ENCODE measurements at regions not wholly inside any gene's neighbourhood (a gene's known extent, or its start where the extent isn't known, plus 50 kb on each side); places are given as distances from the start of the nearest gene placed in this dataset.

GRCh38 chrX:17294561-17294960, 80.4 kb upstream of the NHS start:
- H3K23me2 ChIP-seq (ENCODE audit: insufficient read length, low read depth, low read length, poor library complexity, severe bottlenecking): no peaks in the 10 kb centered on the region
- Mint-ChIP-seq H3K4me3 (no peak overlapping the region), H3K27me3 (ENCODE audit: low read depth) (no peaks in the 10 kb centered on the region; the same call in 1 of the 2 replicates), H3K9me3 (peaks cover 3 to 7% of the 10 kb centered on the region in 2 experiments; a peak in 4 of 5 replicates), H3K4me1 (peaks cover 15 to 22% of the 10 kb centered on the region in 2 experiments), H3K36me3 (ENCODE audit: insufficient read depth in 1 of 3, low read depth in 3 of 3) (peaks cover 2 to 4% (median 2%) of the 10 kb centered on the region in 3 experiments; a peak in 4 of 7 replicates), H3K27ac (no peak overlapping the region)
- H2BK120ac ChIP-seq (ENCODE audit: low read depth, low read length, poor library complexity, severe bottlenecking): no peak overlapping the region
- H3K9me3 ChIP-seq (ENCODE audit: control insufficient read depth, low read depth, low read length): peaks cover 5% of the 10 kb centered on the region
- H3K4me2 ChIP-seq (ENCODE audit: insufficient read depth, insufficient read length, low read length): no peak overlapping the region
- H3K27me3 ChIP-seq (ENCODE audit: insufficient read depth, low read length): no peaks in the 10 kb centered on the region
- H3K79me1 ChIP-seq (ENCODE audit: insufficient read depth, low read depth, low read length, poor library complexity, severe bottlenecking): no peaks in the 10 kb centered on the region
- H2AK5ac ChIP-seq (ENCODE audit: insufficient read length, low read length): no peak overlapping the region
- no peak overlapping the region for H3K23ac ChIP-seq (ENCODE audit: insufficient read length, low read depth, low read length)
- H4K8ac ChIP-seq (replicated peaks; ENCODE audit: insufficient read length, low read depth, low read length): no peak overlapping the region
- TF ChIP-seq, protein P1, sequence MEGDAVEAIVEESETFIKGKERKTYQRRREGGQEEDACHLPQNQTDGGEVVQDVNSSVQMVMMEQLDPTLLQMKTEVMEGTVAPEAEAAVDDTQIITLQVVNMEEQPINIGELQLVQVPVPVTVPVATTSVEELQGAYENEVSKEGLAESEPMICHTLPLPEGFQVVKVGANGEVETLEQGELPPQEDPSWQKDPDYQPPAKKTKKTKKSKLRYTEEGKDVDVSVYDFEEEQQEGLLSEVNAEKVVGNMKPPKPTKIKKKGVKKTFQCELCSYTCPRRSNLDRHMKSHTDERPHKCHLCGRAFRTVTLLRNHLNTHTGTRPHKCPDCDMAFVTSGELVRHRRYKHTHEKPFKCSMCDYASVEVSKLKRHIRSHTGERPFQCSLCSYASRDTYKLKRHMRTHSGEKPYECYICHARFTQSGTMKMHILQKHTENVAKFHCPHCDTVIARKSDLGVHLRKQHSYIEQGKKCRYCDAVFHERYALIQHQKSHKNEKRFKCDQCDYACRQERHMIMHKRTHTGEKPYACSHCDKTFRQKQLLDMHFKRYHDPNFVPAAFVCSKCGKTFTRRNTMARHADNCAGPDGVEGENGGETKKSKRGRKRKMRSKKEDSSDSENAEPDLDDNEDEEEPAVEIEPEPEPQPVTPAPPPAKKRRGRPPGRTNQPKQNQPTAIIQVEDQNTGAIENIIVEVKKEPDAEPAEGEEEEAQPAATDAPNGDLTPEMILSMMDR (conservative IDR thresholded peaks at IDR 0.05): no peak
- no peak for DNase-seq
- H2BK5ac ChIP-seq (ENCODE audit: insufficient read length, low read length): no peak overlapping the region
- H3K4me1 ChIP-seq (ENCODE audit: insufficient read depth, low read length): peaks cover 5% of the 10 kb centered on the region; the same call in 1 of the 2 replicates
- no peak overlapping the region for H2BK20ac ChIP-seq (ENCODE audit: low read depth, low read length, poor library complexity, severe bottlenecking)
- no CpG with 5 or more reads among the region's 1 CpG for WGBS (ENCODE audit: extremely low coverage, insufficient read length, low lambda C conversion rate)
- H2BK15ac ChIP-seq (ENCODE audit: low read depth, low read length): no peak overlapping the region
- no peaks in the 10 kb centered on the region for H3K79me2 ChIP-seq (ENCODE audit: insufficient read depth, low read length)
- no peak overlapping the region for H2AFZ ChIP-seq (ENCODE audit: low read length)
- H3K4ac ChIP-seq (ENCODE audit: low read depth, low read length): no peak overlapping the region
- H4K91ac ChIP-seq (ENCODE audit: insufficient read length, low read depth, low read length): no peak overlapping the region
- no peak overlapping the region for H3K27ac ChIP-seq (ENCODE audit: insufficient read length, low read depth, low read length)
- no peaks in the 10 kb centered on the region for H4K20me1 ChIP-seq (ENCODE audit: control insufficient read depth, insufficient read depth, insufficient read length)
- no peak overlapping the region for H2BK12ac ChIP-seq (ENCODE audit: insufficient read length, low read depth, low read length)
- no peak overlapping the region for H3K9ac ChIP-seq (ENCODE audit: extremely low read depth, insufficient read length, low read length)
- H3K56ac ChIP-seq (ENCODE audit: insufficient read length, low read depth, low read length): no peak overlapping the region
- H3T11ph ChIP-seq (ENCODE audit: low read length): no peak overlapping the region
- no peak overlapping the region for H4K5ac ChIP-seq (ENCODE audit: insufficient read length, low read depth, low read length)
- no peak overlapping the region for H3K18ac ChIP-seq (ENCODE audit: insufficient read length, low read depth, low read length)
- H3K14ac ChIP-seq (ENCODE audit: insufficient read depth, low read length): no peak overlapping the region

All from H9 (cell line).